ENCODE measurements at regions not wholly inside any gene's neighbourhood (a gene's known extent, or its start where the extent isn't known, plus 50 kb on each side); places are given as distances from the start of the nearest gene placed in this dataset.
"Not testable (repeated sequence)": the region's sequence is repeated elsewhere in the genome, so short reads cannot be mapped to it uniquely, and the experiment has no call there.

DNA sequence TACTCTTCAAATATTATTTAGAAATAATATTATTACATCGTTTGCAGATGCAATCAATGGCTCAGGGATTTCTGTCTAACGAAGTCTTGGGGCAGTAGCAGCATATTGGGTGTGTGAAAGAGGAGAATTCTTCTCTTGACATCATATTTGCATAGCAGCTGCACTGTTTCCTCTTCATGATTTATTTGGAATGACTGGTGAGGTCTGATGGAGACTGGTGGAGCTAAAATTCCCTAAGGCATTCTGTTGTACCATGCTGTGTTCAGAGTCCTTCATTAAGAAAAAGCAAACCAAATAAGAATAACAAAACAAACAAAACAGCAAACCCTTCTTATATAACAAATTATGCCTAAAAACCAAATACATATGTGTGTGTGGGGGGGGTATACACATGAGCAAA, 177.6 kb downstream of the DIRAS2 start:
- no peak for DNase-seq (ENCODE audit: low read depth)

DNA sequence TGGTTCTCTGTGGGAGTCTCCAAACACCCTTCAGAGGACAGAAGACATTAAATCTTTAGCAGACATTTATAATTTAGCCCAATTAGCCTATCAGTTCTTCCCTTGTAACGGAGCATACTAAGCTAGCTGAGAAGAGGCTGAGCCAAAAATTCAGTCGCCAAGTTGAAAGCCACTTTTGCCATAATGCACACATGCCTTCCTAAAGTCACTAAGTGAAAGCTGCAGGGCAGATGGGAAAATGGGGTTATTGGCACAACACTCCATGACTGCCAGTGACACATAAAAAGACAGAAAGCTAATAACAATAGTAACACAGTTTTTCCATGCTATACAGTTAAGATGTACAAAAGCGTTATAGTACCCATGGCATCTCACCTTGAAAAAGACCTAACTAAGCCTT, 176.2 kb downstream of the DIRAS2 start:
- DNase-seq (ENCODE audit: low read depth), result no peak

DNA sequence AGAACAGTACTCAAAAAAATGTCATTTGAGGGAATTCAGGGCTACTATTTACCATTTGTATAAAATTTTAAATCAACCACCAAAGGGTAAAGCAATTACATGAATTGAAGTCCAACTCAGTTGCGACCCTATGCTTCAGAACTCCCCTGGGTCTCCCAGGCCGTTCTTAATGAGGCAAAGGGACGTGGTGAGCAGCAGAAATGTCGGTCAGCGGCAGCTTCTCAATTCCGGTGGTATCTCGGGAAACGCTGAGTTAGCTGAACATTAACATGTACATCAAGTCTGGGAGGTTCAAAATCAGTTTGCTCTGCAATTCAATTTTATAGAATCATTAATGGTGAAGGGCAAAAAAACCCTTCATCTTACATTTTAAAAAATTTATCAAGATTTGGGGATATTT, 173.2 kb downstream of the DIRAS2 start:
- no peak for DNase-seq (ENCODE audit: low read depth)

DNA sequence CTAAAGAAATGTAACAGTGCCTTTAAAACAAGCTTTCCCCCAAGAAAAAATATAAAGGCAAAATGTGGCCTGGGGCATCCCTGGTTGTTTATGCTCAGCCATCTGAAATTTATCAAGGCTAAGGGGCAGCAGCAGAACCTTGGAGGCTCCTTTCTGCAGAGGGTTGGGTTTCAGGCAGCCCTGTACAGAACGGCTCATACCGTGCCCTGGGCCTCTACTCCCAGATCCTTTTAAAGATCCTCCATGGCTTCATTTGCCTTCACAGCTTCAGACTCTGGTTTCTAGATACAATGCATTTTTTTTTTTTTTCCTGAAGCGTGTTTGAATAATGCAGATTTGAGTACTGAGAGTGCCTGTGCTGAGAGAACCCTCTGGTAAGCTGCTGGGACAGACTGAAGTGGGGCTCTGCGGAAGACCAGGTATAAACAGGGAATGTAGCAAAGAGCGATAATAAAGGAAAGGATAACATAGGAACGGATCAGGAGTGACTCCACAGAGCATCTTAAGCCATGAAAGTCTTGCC, 172.7 kb downstream of the DIRAS2 start:
- DNase-seq (ENCODE audit: low read depth), result no peak

DNA sequence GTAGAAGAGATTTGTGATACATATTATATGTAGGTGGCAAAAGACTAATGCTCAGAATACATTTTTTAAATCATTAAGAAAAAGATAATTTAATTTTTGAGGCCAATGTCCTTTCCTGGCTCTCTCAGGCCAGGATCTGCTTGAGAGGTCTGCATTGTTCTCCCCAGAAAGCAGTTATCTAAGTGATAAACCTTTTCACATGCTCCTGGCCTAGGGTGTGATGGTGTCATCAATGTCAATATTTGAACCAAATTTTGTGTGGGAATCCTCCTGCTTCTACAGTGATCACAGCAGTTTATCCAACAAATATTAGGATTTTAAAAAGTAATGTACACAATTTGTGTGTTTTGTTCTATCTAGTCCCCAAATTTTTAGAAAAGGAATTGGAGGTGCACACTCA, 166.6 kb downstream of the DIRAS2 start:
- no peak for DNase-seq (ENCODE audit: low read depth)

DNA sequence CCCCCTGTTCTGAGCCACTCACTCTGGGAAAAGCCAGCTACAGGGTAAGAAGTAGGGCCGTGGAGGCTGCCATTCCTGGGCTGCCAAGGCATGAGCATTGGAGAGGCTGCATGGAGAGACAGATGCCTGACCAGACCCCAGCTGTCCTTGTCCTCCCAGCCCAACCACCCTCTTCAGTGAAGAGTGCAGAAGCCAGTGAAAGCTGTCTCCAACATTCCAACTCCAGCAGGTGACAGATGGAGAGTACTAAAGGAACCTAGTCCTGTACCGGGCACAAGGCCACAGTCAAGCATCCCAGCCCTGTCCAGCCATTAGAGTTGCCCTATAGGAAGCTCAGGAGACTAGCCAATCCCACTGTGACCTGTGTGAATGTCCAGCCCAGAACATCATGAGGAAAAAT, 165.1 kb downstream of the DIRAS2 start:
- DNase-seq (ENCODE audit: low read depth), result no peak

DNA sequence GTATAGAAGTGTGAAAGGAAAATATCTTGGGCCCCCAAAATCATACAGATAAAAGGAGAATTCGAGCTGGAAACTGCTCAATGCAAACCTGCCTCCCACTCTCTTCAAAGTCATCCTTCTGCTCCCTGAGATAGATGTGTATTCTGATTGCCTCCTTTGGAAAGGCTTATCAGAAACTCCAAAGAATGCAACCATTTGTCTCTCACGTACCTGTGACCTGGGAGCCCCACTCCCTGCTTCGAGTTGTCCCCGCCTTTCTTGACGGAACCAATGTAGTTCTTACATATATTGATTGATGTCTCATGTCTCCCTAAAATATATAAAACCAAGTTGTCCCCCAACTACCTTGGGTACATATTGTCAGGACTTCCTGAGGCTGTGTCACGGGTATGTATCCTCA, 163.8 kb downstream of the DIRAS2 start:
- DNase-seq (ENCODE audit: low read depth), result no peak

GRCh38 chr9:90485028-90485427, 157.6 kb downstream of the DIRAS2 start:
- no peak for DNase-seq (ENCODE audit: low read depth)

- DNase-seq (ENCODE audit: low read depth), result no peak
These were observed 153.6 kb downstream of the DIRAS2 start for GRCh38 chr9:90489066-90489465.

DNA sequence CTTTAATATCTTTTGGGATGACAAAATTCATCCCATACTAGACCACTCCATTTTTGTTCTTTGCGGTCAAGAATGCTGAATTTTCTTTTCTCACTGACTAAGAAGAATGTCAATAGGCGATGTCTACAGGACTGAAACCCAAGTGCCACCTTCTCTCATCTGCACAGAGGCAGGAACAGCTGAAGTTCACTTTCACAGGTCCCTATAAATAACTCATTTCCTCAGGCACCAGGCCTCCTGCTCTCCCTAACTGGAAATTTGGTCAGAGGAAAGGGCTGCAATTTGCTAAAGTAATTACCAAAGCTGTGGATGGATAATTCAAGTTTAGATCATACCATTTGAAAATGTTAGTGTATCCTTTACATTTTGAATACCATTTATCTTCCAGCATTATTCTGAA, 142.9 kb downstream of the DIRAS2 start:
- DNase-seq (ENCODE audit: low read depth), result no peak

- no peak for DNase-seq (ENCODE audit: low read depth)
These were observed 140.5 kb downstream of the DIRAS2 start for GRCh38 chr9:90502134-90502533.

DNA sequence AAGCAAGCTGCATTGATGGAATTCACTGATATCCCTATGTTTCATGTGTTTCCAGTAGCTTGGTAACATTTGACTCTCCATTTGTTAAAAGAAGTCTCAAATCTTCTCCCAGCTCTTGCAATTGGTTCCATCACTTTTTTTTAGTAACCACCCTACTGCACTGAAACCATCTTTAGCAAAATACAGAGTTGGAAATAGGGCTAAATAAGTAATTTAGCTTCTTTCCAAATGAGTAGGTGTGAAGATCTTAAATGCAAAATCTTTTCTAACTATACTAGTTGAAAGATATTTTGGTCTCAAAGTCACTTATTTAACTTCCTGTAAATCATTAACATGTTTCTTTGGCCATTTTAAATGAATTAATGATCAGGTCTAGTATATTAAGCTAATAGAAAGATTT, 138.1 kb downstream of the DIRAS2 start:
- no peak for DNase-seq (ENCODE audit: low read depth)

DNA sequence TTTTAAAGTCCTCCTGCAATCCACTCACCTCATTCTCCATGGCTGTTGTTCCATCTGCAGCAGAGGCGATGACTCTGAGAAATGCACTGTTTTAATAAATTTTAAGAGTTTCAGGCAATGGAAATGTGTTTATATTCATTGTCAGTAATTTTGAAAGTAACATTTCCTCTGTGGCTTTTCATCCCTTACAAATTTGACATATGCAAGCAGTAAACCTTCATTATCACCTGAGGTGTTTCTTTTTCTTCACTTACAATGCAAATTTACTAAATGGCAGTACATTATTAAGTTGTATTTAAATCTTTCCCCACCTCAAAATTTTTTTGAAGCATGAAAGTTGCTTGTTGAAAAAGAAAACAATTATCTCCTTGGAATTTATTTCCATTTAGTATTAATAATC, 136.9 kb downstream of the DIRAS2 start:
- DNase-seq (ENCODE audit: low read depth), result no peak

DNA sequence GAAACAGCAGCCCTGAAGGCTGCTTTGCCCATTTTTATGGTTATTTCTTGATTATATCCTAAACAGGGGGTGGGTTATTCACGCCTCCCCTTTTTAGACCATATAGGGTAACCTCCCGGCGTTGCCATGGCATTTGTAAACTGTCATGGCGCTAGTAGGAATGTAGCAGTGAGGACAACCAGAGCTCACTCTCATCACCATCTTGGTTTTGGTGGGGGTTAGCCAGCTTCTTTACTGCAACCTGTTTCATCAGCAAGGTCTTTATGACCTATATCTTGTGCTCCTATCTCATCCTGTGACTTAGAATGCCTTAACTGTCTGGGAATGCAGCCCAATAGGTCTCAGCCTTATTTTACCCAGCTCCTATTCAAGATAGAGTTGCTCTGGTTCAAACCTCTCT, 136.2 kb downstream of the DIRAS2 start:
- not testable (repeated sequence) for DNase-seq (ENCODE audit: low read depth)

DNA sequence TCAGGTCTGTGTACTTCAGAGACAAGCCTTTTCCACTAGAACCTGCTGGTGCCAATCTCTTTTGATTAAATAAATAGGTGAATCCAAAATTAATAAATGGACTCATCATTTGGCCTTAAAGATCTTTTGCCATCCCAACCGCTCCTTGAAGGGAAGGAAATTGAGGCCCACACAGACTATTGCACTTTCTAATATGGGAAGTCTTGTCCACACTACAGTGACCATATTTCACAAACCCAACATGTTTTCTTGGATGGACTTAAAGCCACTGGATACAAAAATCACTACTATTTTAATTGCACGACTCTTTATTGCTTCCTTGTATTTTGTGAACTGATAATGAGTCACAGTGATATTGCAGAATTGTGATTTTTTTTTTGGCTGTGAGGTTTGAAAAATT, 135.0 kb downstream of the DIRAS2 start:
- DNase-seq (ENCODE audit: low read depth), result no peak

GRCh38 chr9:90508940-90509339, 133.7 kb downstream of the DIRAS2 start:
- no peak for DNase-seq (ENCODE audit: low read depth)

- DNase-seq (ENCODE audit: low read depth), result no peak
These were observed 130.9 kb downstream of the DIRAS2 start for GRCh38 chr9:90511711-90512110.

DNA sequence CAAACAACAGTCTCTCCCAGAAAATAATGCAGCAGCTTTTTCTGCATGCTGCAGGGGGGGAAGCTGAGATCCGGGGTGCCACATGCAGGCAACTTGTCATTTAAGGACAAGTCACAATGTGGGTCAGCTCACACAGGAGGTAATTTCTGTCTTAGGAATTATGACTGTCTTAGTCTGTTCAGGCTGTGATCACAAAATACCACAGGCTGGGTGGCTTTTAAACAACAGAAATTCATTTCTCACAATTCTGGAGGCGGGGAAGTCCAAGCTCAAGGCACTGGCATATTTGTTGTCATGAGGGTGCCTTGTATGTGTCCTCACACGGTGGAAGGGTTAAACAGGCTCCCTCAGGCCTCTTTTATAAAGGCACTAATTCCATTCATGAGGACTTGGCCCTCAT, 127.7 kb downstream of the DIRAS2 start:
- no peak for DNase-seq (ENCODE audit: low read depth)

DNA sequence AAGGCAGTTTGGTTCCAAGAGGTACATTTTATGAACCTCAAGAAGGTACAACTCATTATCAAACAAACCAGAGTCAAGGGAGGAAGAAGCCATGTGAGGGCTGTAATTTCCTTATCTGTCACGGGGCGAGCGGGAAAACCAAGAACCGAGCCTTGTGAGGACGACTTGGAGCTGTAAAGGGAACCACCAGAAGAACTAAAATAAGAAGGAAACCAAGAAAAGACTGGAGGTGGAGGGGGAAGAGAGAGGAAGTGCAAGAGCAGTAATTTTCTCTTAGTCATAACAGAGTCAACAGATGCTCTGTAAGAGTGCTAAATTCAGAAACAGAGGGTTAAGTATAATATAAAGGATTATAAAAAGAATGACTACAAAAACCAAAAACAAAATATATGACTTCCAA, 127.1 kb downstream of the DIRAS2 start:
- DNase-seq (ENCODE audit: low read depth), result no peak

- DNase-seq (ENCODE audit: low read depth), result no peak
These were observed 125.5 kb downstream of the DIRAS2 start for GRCh38 chr9:90517103-90517502.

GRCh38 chr9:90521811-90522570, 120.6 kb downstream of the DIRAS2 start:
- DNase-seq (ENCODE audit: low read depth), result no peak

- DNase-seq (ENCODE audit: low read depth), result no peak
These were observed 118.7 kb downstream of the DIRAS2 start for GRCh38 chr9:90523958-90524357.

- no peak for DNase-seq (ENCODE audit: low read depth)
These were observed 116.2 kb downstream of the DIRAS2 start for GRCh38 chr9:90526386-90526785.

- not testable (repeated sequence) for DNase-seq (ENCODE audit: low read depth)
These were observed 106.5 kb downstream of the DIRAS2 start for GRCh38 chr9:90536094-90536493.
